HEK293 (cell line): ENCODE measurements at regions not wholly inside any gene's neighbourhood (a gene's known extent, or its start where the extent isn't known, plus 50 kb on each side); places are given as distances from the start of the nearest gene placed in this dataset.

Experiments
- CTCF ChIA-PET: fragments of 350-600 bp; formaldehyde crosslinking; extraction: SDS; loops from one replicate; lab custom pipeline; 2021; ENCODE audit warnings: antibody characterized with exemption; lab: Yijun Ruan, JAX
- POLR2A ChIA-PET: fragments of 300-600 bp; formaldehyde crosslinking; extraction: SDS; loops from one replicate; lab custom pipeline; 2020; ENCODE audit warnings: antibody characterized with exemption, inconsistent platforms; lab: Yijun Ruan, JAX
- H3K27ac ChIP-seq: fragments of 200-500 bp; sonication (Bioruptor generic); 2 replicates; pipeline ENCODE4 v1.5.1; 2014; ENCODE audit warnings: low read depth, low read length, control low read depth, inconsistent platforms; ENCODE audit errors: extremely low read depth
- H3K36me3 ChIP-seq, 2 experiments: fragments of 200-500 bp in 1 of 2; sonication (Bioruptor generic) in 1 of 2; 1 replicate in 1 of 2; 2 replicates in 1 of 2; pipeline ENCODE4 v1.5.1; 2014 to 2017; ENCODE audit warnings: inconsistent platforms in 2 of 2, low read length in 2 of 2; ENCODE audit not compliant: control insufficient read depth in 2 of 2, insufficient read depth in 1 of 2
- H3K4me1 ChIP-seq: fragments of 200-500 bp; sonication (Bioruptor generic); 2 replicates; pipeline ENCODE4 v1.5.1; 2014; ENCODE audit warnings: mild to moderate bottlenecking, low read length, inconsistent platforms; ENCODE audit not compliant: control insufficient read depth, insufficient read depth
- H3K4me3 ChIP-seq: 2 replicates; pipeline ENCODE4 v1.5.1; 2011; ENCODE audit warnings: low read depth, mild to moderate bottlenecking, control low read depth, low read length, moderate library complexity
- H3K9me3 ChIP-seq: fragments of 200-500 bp; sonication (Bioruptor generic); 2 replicates; pipeline ENCODE4 v1.5.1; 2014; ENCODE audit warnings: low read depth, low read length, inconsistent platforms; ENCODE audit not compliant: control insufficient read depth, insufficient read depth
- EGR2 ChIP-seq: fragments of 450-650 bp; formaldehyde crosslinking; IDR thresholded peaks from 2 replicates; pipeline ENCODE4 v1.5.1; 2016; ENCODE audit warnings: low read depth, missing biosample characterization, missing genetic modification characterization
- GLIS1 ChIP-seq: fragments of 450-650 bp; formaldehyde crosslinking; IDR thresholded peaks from 2 replicates; pipeline ENCODE4 v1.5.1; 2016; ENCODE audit warnings: missing biosample characterization, missing genetic modification characterization
- PRDM6 ChIP-seq: fragments of 450-650 bp; formaldehyde crosslinking; IDR thresholded peaks from 2 replicates; pipeline ENCODE4 v1.5.1; 2017; ENCODE audit warnings: missing biosample characterization, missing genetic modification characterization
- SETDB1 ChIP-seq: IDR thresholded peaks from one replicate; pipeline ENCODE4 v1.6.1; 2017; ENCODE audit warnings: mild to moderate bottlenecking, low read length, moderate library complexity, mixed read lengths; ENCODE audit not compliant: insufficient read length
- ZBTB1 ChIP-seq: fragments of 450-650 bp; formaldehyde crosslinking; IDR thresholded peaks from 2 replicates; pipeline ENCODE4 v1.5.1; 2016; ENCODE audit warnings: missing biosample characterization, missing genetic modification characterization
- ZFHX2 ChIP-seq: fragments of 450-650 bp; formaldehyde crosslinking; conservative IDR thresholded peaks from 2 replicates; pipeline ENCODE4 v1.5.1; 2016; ENCODE audit warnings: missing biosample characterization, missing genetic modification characterization
- ZFP37 ChIP-seq: fragments of 450-650 bp; formaldehyde crosslinking; IDR thresholded peaks from 2 replicates; pipeline ENCODE4 v1.5.1; 2016; ENCODE audit warnings: missing biosample characterization, missing genetic modification characterization
- ZNF19 ChIP-seq: fragments of 450-650 bp; formaldehyde crosslinking; IDR thresholded peaks from 2 replicates; pipeline ENCODE4; 2016; ENCODE audit warnings: missing biosample characterization, missing genetic modification characterization, low read depth
- ZNF280C ChIP-seq: fragments of 450-650 bp; formaldehyde crosslinking; IDR thresholded peaks from 2 replicates; pipeline ENCODE4 v1.5.1; 2016; ENCODE audit warnings: missing biosample characterization, missing genetic modification characterization
- ZNF341 ChIP-seq: fragments of 450-650 bp; formaldehyde crosslinking; IDR thresholded peaks from 2 replicates; pipeline ENCODE4; 2016; ENCODE audit warnings: low read depth, missing biosample characterization, missing genetic modification characterization
- ZNF366 ChIP-seq: fragments of 450-650 bp; formaldehyde crosslinking; conservative IDR thresholded peaks from 2 replicates; pipeline ENCODE4 v1.5.1; 2016; ENCODE audit warnings: missing biosample characterization, missing genetic modification characterization
- ZNF394 ChIP-seq: fragments of 450-650 bp; formaldehyde crosslinking; IDR thresholded peaks from 2 replicates; pipeline ENCODE4 v1.5.1; 2016; ENCODE audit warnings: missing biosample characterization, missing genetic modification characterization, mild to moderate bottlenecking, moderate library complexity, borderline replicate concordance
- ZNF600 ChIP-seq: fragments of 450-650 bp; formaldehyde crosslinking; IDR thresholded peaks from 2 replicates; pipeline ENCODE4 v1.5.1; 2016; ENCODE audit warnings: missing biosample characterization, missing genetic modification characterization
- ZNF664 ChIP-seq: fragments of 450-650 bp; formaldehyde crosslinking; IDR thresholded peaks from 2 replicates; pipeline ENCODE4 v1.5.1; 2016; ENCODE audit warnings: missing biosample characterization, missing genetic modification characterization
- ZNF670 ChIP-seq: fragments of 450-650 bp; formaldehyde crosslinking; IDR thresholded peaks from 2 replicates; pipeline ENCODE4 v1.5.1; 2016; ENCODE audit warnings: missing biosample characterization, missing genetic modification characterization, low read depth
- ZNF785 ChIP-seq: fragments of 450-650 bp; formaldehyde crosslinking; IDR thresholded peaks from 2 replicates; pipeline ENCODE4 v1.5.1; 2016; ENCODE audit warnings: missing biosample characterization, missing genetic modification characterization
- ZNF830 ChIP-seq: fragments of 450-650 bp; IDR thresholded peaks from 2 replicates; pipeline ENCODE4 v1.5.0; 2018; ENCODE audit warnings: missing biosample characterization, missing genetic modification characterization, low read depth, mild to moderate bottlenecking, moderate library complexity

GRCh38 chr5:142387024-142387682 lies 62.3 kb upstream of the SPRY4 start:
- CTCF ChIA-PET, result no interaction called here
- no peak for TF ChIP-seq ZNF600 (tag by site-specific recombination)
- no peak for TF ChIP-seq ZNF664 (tag by site-specific recombination)
- no peak for TF ChIP-seq ZFHX2 (tag by site-specific recombination)
- no peak for TF ChIP-seq PRDM6 (tag by site-specific recombination)
- TF ChIP-seq ZNF366 (tag by site-specific recombination), result no peak
- POLR2A ChIA-PET, result no interaction called here
- H3K27ac ChIP-seq, result no peak overlapping the region
- no peak overlapping the region for H3K4me3 ChIP-seq
- no peaks in the 10 kb centered on the region for H3K36me3 ChIP-seq
- H3K4me1 ChIP-seq, result peaks cover 7% of the 10 kb centered on the region
- no peaks in the 10 kb centered on the region for H3K9me3 ChIP-seq

- ChIA-PET CTCF (no interaction called here), POLR2A (no interaction called here)
Observed at GRCh38 chr5:142386137-142387023, 61.6 kb upstream of the SPRY4 start.

GRCh38 chr5:142385194-142385593 lies 60.4 kb upstream of the SPRY4 start:
- H3K36me3 ChIP-seq, result no peaks in the 10 kb centered on the region
- no peak overlapping the region for H3K4me3 ChIP-seq
- peaks cover 7% of the 10 kb centered on the region for H3K4me1 ChIP-seq
- TF ChIP-seq ZNF830 (tag by site-specific recombination), result no peak
- peak; percentile 71 for TF ChIP-seq ZFHX2 (tag by site-specific recombination)
- TF ChIP-seq EGR2, result peak; percentile 73
- TF ChIP-seq, all 188 proteins: peak for 2
- Histone ChIP-seq H3K9me3 (no peaks in the 10 kb centered on the region), H3K27ac (no peak overlapping the region)
- ChIA-PET CTCF (no interaction called here), POLR2A (no interaction called here)

More at GRCh38 chr5:142386137-142387023, 61.6 kb upstream of the SPRY4 start:
- H3K9me3 ChIP-seq, result no peaks in the 10 kb centered on the region
- TF ChIP-seq ZNF670 (tag by site-specific recombination) (no peak), ZFP37 (tag by site-specific recombination) (no peak), SETDB1 (no peak), ZNF785 (tag by site-specific recombination) (no peak), GLIS1 (tag by site-specific recombination) (peak; percentile 73), ZNF280C (no peak), ZNF19 (tag by site-specific recombination) (no peak), ZBTB1 (tag by site-specific recombination) (no peak), ZNF341 (tag by site-specific recombination) (peak; percentile 44), ZNF394 (tag by site-specific recombination) (no peak)
- H3K36me3 ChIP-seq, result no peaks in the 10 kb centered on the region
- H3K4me3 ChIP-seq, result no peak overlapping the region
- no peak overlapping the region for H3K27ac ChIP-seq
- H3K4me1 ChIP-seq, result peaks cover 7% of the 10 kb centered on the region
